Neutrophil (primary cell): ENCODE measurements at regions not wholly inside any gene's neighbourhood (a gene's known extent, or its start where the extent isn't known, plus 50 kb on each side); places are given as distances from the start of the nearest gene placed in this dataset.

ENCODE experiments used
- H3K27ac ChIP-seq: fragments of 200-600 bp; sonication (generic); 2 replicates; pipeline ENCODE4 v1.5.1; 2016; ENCODE audit warnings: mild to moderate bottlenecking, moderate library complexity
- H3K27me3 ChIP-seq: fragments of 200-600 bp; sonication (generic); 2 replicates; pipeline ENCODE4 v1.6.0; 2016; ENCODE audit warnings: mild to moderate bottlenecking
- H3K36me3 ChIP-seq: fragments of 200-600 bp; sonication (generic); 2 replicates; pipeline ENCODE4 v1.5.1; 2017
- H3K4me1 ChIP-seq, 2 experiments: fragments of 200-600 bp in 1 of 2; sonication (generic) in 1 of 2; 1 replicate in 1 of 2; 2 replicates in 1 of 2; pipeline versions ENCODE4 v1.5.1 to v1.6.1; 2013 to 2016; ENCODE audit warnings: low read depth in 1 of 2, low read length in 1 of 2, mild to moderate bottlenecking in 1 of 2, moderate library complexity in 1 of 2; ENCODE audit not compliant: control insufficient read depth in 1 of 2, insufficient read depth in 1 of 2
- H3K4me3 ChIP-seq, 2 experiments: fragments of 200-600 bp in 1 of 2; sonication (generic) in 1 of 2; 1 replicate in 1 of 2; 2 replicates in 1 of 2; pipeline ENCODE4 v1.5.1; 2013 to 2016; ENCODE audit warnings: low read depth in 1 of 2, low read length in 1 of 2, mild to moderate bottlenecking in 1 of 2, moderate library complexity in 1 of 2
- H3K9me3 ChIP-seq: fragments of 200-600 bp; sonication (generic); 2 replicates; pipeline ENCODE4 v1.5.1; 2016
- CTCF ChIP-seq: fragments of 200-600 bp; sonication (generic); IDR thresholded peaks from 2 replicates; pipeline ENCODE4 v1.5.1; 2016; ENCODE audit warnings: antibody characterized with exemption

GRCh38 chr6:6790393-6790792 lies 201.9 kb downstream of the LY86 start:
- TF ChIP-seq CTCF, result no peak
- H3K27ac ChIP-seq, result no peak overlapping the region

GRCh38 chr6:6790891-6791290 lies 202.4 kb downstream of the LY86 start:
- no peak for TF ChIP-seq CTCF
- Histone ChIP-seq H3K27me3 (no peaks in the 10 kb centered on the region), H3K9me3 (no peaks in the 10 kb centered on the region), H3K27ac (no peak overlapping the region), H3K4me1 (peaks cover 39 to 42% of the 10 kb centered on the region in 2 experiments), H3K4me3 (no peak overlapping the region), H3K36me3 (no peaks in the 10 kb centered on the region)

More at GRCh38 chr6:6790393-6790792, 201.9 kb downstream of the LY86 start:
- peaks cover 34 to 37% of the 10 kb centered on the region in 2 experiments for H3K4me1 ChIP-seq
- no peaks in the 10 kb centered on the region for H3K27me3 ChIP-seq
- no peaks in the 10 kb centered on the region for H3K36me3 ChIP-seq
- H3K9me3 ChIP-seq, result no peaks in the 10 kb centered on the region
- H3K4me3 ChIP-seq, result no peak overlapping the region

- H3K27ac ChIP-seq, result peak overlapping the region; percentile 71
- peaks cover 44% of the 10 kb centered on the region in 2 experiments for H3K4me1 ChIP-seq
- H3K9me3 ChIP-seq, result no peaks in the 10 kb centered on the region
- H3K27me3 ChIP-seq, result no peaks in the 10 kb centered on the region
- H3K36me3 ChIP-seq, result no peaks in the 10 kb centered on the region
- no peak for TF ChIP-seq CTCF
- no peak overlapping the region for H3K4me3 ChIP-seq
These were observed 205.1 kb downstream of the LY86 start for GRCh38 chr6:6793388-6794250.

GRCh38 chr6:6795393-6795792 lies 206.9 kb downstream of the LY86 start:
- H3K27me3 ChIP-seq, result no peaks in the 10 kb centered on the region
- H3K4me1 ChIP-seq, result peaks cover 55 to 58% of the 10 kb centered on the region in 2 experiments
- TF ChIP-seq CTCF, result no peak
- H3K36me3 ChIP-seq, result no peaks in the 10 kb centered on the region
- no peak overlapping the region for H3K4me3 ChIP-seq
- H3K27ac ChIP-seq, result peak overlapping the region; percentile 71
- H3K9me3 ChIP-seq, result no peaks in the 10 kb centered on the region

GRCh38 chr6:6796818-6797217 lies 208.3 kb downstream of the LY86 start:
- Histone ChIP-seq H3K27ac (no peak overlapping the region), H3K27me3 (no peaks in the 10 kb centered on the region), H3K36me3 (no peaks in the 10 kb centered on the region), H3K9me3 (no peaks in the 10 kb centered on the region), H3K4me1 (peaks cover 55 to 58% of the 10 kb centered on the region in 2 experiments), H3K4me3 (no peak overlapping the region)
- no peak for TF ChIP-seq CTCF
